WTC11 (cell line): ENCODE measurements at regions not wholly inside any gene's neighbourhood (a gene's known extent, or its start where the extent isn't known, plus 50 kb on each side); places are given as distances from the start of the nearest gene placed in this dataset.

Experiments
- ATAC-seq: fragments of 200-7000 bp; cut with Tn5 transposase; 2 replicates; pipeline ENCODE4 v1.10.0; 2021; ENCODE audit warnings: mild to moderate bottlenecking, moderate library complexity
- CTCF ChIA-PET: fragments of 300-600 bp; sonication (Branson Sonifier 250); formaldehyde crosslinking; loops from one replicate; lab custom pipeline; 2021; ENCODE audit warnings: antibody characterized with exemption; lab: Charles Lee
- POLR2A ChIA-PET: fragments of 350-600 bp; sonication (Branson Sonifier 250); formaldehyde crosslinking; loops from one replicate; lab custom pipeline; 2021; ENCODE audit warnings: antibody characterized with exemption; lab: Charles Lee
- DNase-seq: peaks from one replicate; pipeline ENCODE4 v3.0.0; 2021; ENCODE audit warnings: low spot score
- H3K27ac Mint-ChIP-seq: 2 replicates; pipeline ENCODE4 v1.8.0; 2021; ENCODE audit warnings: mixed read lengths
- H3K27me3 Mint-ChIP-seq: 2 replicates; pipeline ENCODE4 v1.8.0; 2021; ENCODE audit warnings: low read depth, mild to moderate bottlenecking, moderate library complexity, mixed read lengths
- H3K36me3 Mint-ChIP-seq: 2 replicates; pipeline ENCODE4 v1.8.0; 2021; ENCODE audit warnings: mixed read lengths
- H3K4me1 Mint-ChIP-seq: 2 replicates; pipeline ENCODE4 v1.8.0; 2022; ENCODE audit warnings: mixed read lengths
- H3K4me3 Mint-ChIP-seq: 2 replicates; pipeline ENCODE4 v1.8.0; 2021; ENCODE audit warnings: mild to moderate bottlenecking, moderate library complexity, mixed read lengths
- H3K9me3 Mint-ChIP-seq: 2 replicates; pipeline ENCODE4 v1.8.0; 2021; ENCODE audit warnings: mixed read lengths
- CREB1 ChIP-seq: sonication (generic); formaldehyde crosslinking; IDR thresholded peaks from 2 replicates; pipeline ENCODE4 v1.8.0; 2023; ENCODE audit warnings: mild to moderate bottlenecking, missing genetic modification reagents
- CTCF ChIP-seq: fragments of 200-600 bp; IDR thresholded peaks from 2 replicates; pipeline ENCODE4 v1.8.0; 2022; ENCODE audit warnings: antibody characterized with exemption
- ESRRA ChIP-seq: sonication (generic); formaldehyde crosslinking; IDR thresholded peaks from 2 replicates; pipeline ENCODE4 v1.8.1; 2022; ENCODE audit warnings: mild to moderate bottlenecking, missing genetic modification reagents, borderline replicate concordance
- FOXP4 ChIP-seq: sonication (generic); formaldehyde crosslinking; IDR thresholded peaks from 2 replicates; pipeline ENCODE4 v1.8.0; 2022; ENCODE audit warnings: mild to moderate bottlenecking, missing genetic modification reagents
- GABPB1 ChIP-seq: sonication (generic); formaldehyde crosslinking; IDR thresholded peaks from 2 replicates; pipeline ENCODE4 v1.8.1; 2023; ENCODE audit warnings: mild to moderate bottlenecking, missing genetic modification reagents
- GTF2I ChIP-seq: fragments of 250-450 bp; sonication (Bioruptor Pico); conservative IDR thresholded peaks from 2 replicates; pipeline ENCODE4 v1.4.0; 2021; ENCODE audit warnings: mild to moderate bottlenecking
- HMGXB4 ChIP-seq: sonication (generic); formaldehyde crosslinking; IDR thresholded peaks from 2 replicates; pipeline ENCODE4 v1.8.1; 2023; ENCODE audit warnings: mild to moderate bottlenecking, moderate library complexity, missing genetic modification reagents
- IRF2 ChIP-seq: sonication (generic); formaldehyde crosslinking; IDR thresholded peaks from 2 replicates; pipeline ENCODE4 v1.8.0; 2022; ENCODE audit warnings: low read depth, missing genetic modification reagents, borderline replicate concordance
- MAX ChIP-seq: sonication (generic); formaldehyde crosslinking; IDR thresholded peaks from 2 replicates; pipeline ENCODE4 v1.8.0; 2022; ENCODE audit warnings: mild to moderate bottlenecking, missing genetic modification reagents
- NFE2L1 ChIP-seq: sonication (generic); formaldehyde crosslinking; IDR thresholded peaks from 2 replicates; pipeline ENCODE4 v1.8.1; 2023; ENCODE audit warnings: missing genetic modification reagents
- NFYB ChIP-seq: sonication (generic); formaldehyde crosslinking; conservative IDR thresholded peaks from 2 replicates; pipeline ENCODE4 v1.8.0; 2022; ENCODE audit warnings: low read depth, missing genetic modification reagents
- NR1H2 ChIP-seq: sonication (generic); formaldehyde crosslinking; IDR thresholded peaks from 2 replicates; pipeline ENCODE4 v1.9.0; 2021; ENCODE audit warnings: mild to moderate bottlenecking, moderate library complexity, missing genetic modification reagents
- PREB ChIP-seq: sonication (generic); formaldehyde crosslinking; IDR thresholded peaks from 2 replicates; pipeline ENCODE4 v1.8.1; 2022; ENCODE audit warnings: mild to moderate bottlenecking, missing genetic modification reagents, moderate library complexity, borderline replicate concordance
- PRRX2 ChIP-seq: fragments of 250-450 bp; sonication (Bioruptor Pico); IDR thresholded peaks from 2 replicates; pipeline ENCODE4 v1.8.0; 2021; ENCODE audit warnings: mild to moderate bottlenecking
- RELA ChIP-seq: sonication (generic); formaldehyde crosslinking; IDR thresholded peaks from 2 replicates; pipeline ENCODE4 v1.8.1; 2022; ENCODE audit warnings: missing genetic modification reagents, mild to moderate bottlenecking, borderline replicate concordance
- SOX15 ChIP-seq: fragments of 250-450 bp; sonication (Bioruptor Pico); IDR thresholded peaks from 2 replicates; pipeline ENCODE4 v1.9.0; 2021; ENCODE audit warnings: mild to moderate bottlenecking
- TCF7 ChIP-seq: sonication (generic); formaldehyde crosslinking; IDR thresholded peaks from 2 replicates; pipeline ENCODE4 v1.8.0; 2022; ENCODE audit warnings: mild to moderate bottlenecking, low read depth, missing genetic modification reagents, moderate library complexity
- TEAD1 ChIP-seq: sonication (generic); formaldehyde crosslinking; IDR thresholded peaks from 2 replicates; pipeline ENCODE4 v1.8.0; 2022; ENCODE audit warnings: mild to moderate bottlenecking, missing genetic modification reagents
- TEAD4 ChIP-seq: sonication (generic); formaldehyde crosslinking; IDR thresholded peaks from 2 replicates; pipeline ENCODE4 v1.8.0; 2022; ENCODE audit warnings: mild to moderate bottlenecking, missing genetic modification reagents
- ZNF396 ChIP-seq: fragments of 250-450 bp; sonication (Bioruptor Pico); IDR thresholded peaks from 2 replicates; pipeline ENCODE4 v1.8.0; 2021; ENCODE audit warnings: mild to moderate bottlenecking, moderate library complexity, borderline replicate concordance
- ZNF423 ChIP-seq: fragments of 250-450 bp; sonication (Bioruptor Pico); IDR thresholded peaks from 2 replicates; pipeline ENCODE4 v2.1.2; 2022; ENCODE audit warnings: mild to moderate bottlenecking, moderate library complexity

GRCh38 chr14:51473808-51474565, 177.7 kb upstream of the FRMD6 start (continued):
- TF ChIP-seq GABPB1 (CRISPR knock-in tag) (no peak), HMGXB4 (CRISPR knock-in tag) (no peak), PREB (no peak), RELA (CRISPR knock-in tag) (no peak), NFYB (CRISPR knock-in tag) (no peak), IRF2 (CRISPR knock-in tag) (no peak), ESRRA (CRISPR knock-in tag) (no peak), NFE2L1 (CRISPR knock-in tag) (no peak), ZNF396 (no peak), TEAD1 (CRISPR knock-in tag) (no peak), CTCF (no peak), MAX (CRISPR knock-in tag) (no peak)

GRCh38 chr14:51474854-51475253, 176.9 kb upstream of the FRMD6 start:
- Mint-ChIP-seq H3K4me1 (peaks cover 10% of the 10 kb centered on the region), H3K27me3 (no peaks in the 10 kb centered on the region; the same call in 1 of the 2 replicates), H3K27ac (no peak overlapping the region), H3K9me3 (peaks cover 4% of the 10 kb centered on the region), H3K4me3 (no peak overlapping the region), H3K36me3 (no peaks in the 10 kb centered on the region)
- TF ChIP-seq FOXP4 (no peak), GTF2I (CRISPR knock-in tag) (no peak), TCF7 (CRISPR knock-in tag) (no peak), ESRRA (CRISPR knock-in tag) (no peak), TEAD4 (CRISPR knock-in tag) (no peak), NR1H2 (CRISPR knock-in tag) (no peak), ZNF423 (CRISPR knock-in tag) (no peak), SOX15 (CRISPR knock-in tag) (no peak), PRRX2 (no peak), CREB1 (CRISPR knock-in tag) (no peak)
- no peak for DNase-seq
- CTCF ChIA-PET, result no interaction called here
- no peak for ATAC-seq
- POLR2A ChIA-PET, result no interaction called here
